Thyroid gland (tissue), 4 donors: ENCODE measurements at regions not wholly inside any gene's neighbourhood (a gene's known extent, or its start where the extent isn't known, plus 50 kb on each side); places are given as distances from the start of the nearest gene placed in this dataset.

Experiments used
- CTCF ChIP-seq, 6 experiments: fragments of 200-600 bp in 3 of 6; fragments of 450-650 bp in 3 of 6; sonication (generic) in 3 of 6; IDR thresholded peaks; one replicate each; pipeline ENCODE4 v1.5.1; 2016 to 2019; ENCODE audit warnings: antibody characterized with exemption in 6 of 6, mild to moderate bottlenecking in 2 of 6, inconsistent platforms in 1 of 6, moderate library complexity in 1 of 6
- POLR2A ChIP-seq, 2 donors: fragments of 450-650 bp; IDR thresholded peaks; one replicate each; pipeline ENCODE4 v1.6.1; 2017; ENCODE audit warnings: antibody characterized with exemption in 2 of 2, mild to moderate bottlenecking in 2 of 2, moderate library complexity in 1 of 2

- no peak for TF ChIP-seq POLR2A (IDR thresholded peaks at IDR 0.05)
- no peak for TF ChIP-seq CTCF (IDR thresholded peaks at IDR 0.05)
These were observed 130.5 kb upstream of the DTNBP1 start for GRCh38 chr6:15793288-15793687.
